HCT116 (cell line): ENCODE measurements at regions not wholly inside any gene's neighbourhood (a gene's known extent, or its start where the extent isn't known, plus 50 kb on each side); places are given as distances from the start of the nearest gene placed in this dataset.

Source experiments
- ATAC-seq: fragments of 200-7000 bp; cut with Tn5 transposase; 2 replicates; pipeline ENCODE4 v1.9.1; 2020; ENCODE audit warnings: mild to moderate bottlenecking, moderate library complexity
- BruUV-seq: library from RNA; stranded (reverse); fragments of 400-500 nt; replicated peaks from 2 replicates; lab custom pipeline; 2021; lab: Mats Ljungman, UMichigan
- CTCF ChIA-PET: fragments of 300-600 bp; sonication (Branson Sonifier 250); formaldehyde crosslinking; loops from one replicate; lab custom pipeline; 2021; ENCODE audit warnings: antibody characterized with exemption; lab: Charles Lee
- POLR2A ChIA-PET: fragments of 300-600, 350-600 bp; sonication (Branson Sonifier 250); formaldehyde crosslinking; loops from one replicate; lab custom pipeline; 2021; ENCODE audit warnings: antibody characterized with exemption; lab: Charles Lee
- RAD21 ChIA-PET, 2 experiments: fragments of 300-600 bp; sonication (Branson Sonifier 250); formaldehyde crosslinking; loops; one replicate each; lab custom pipeline; 2023; ENCODE audit warnings: low total read pairs in 2 of 2; ENCODE audit not compliant: uncharacterized antibody in 2 of 2, unreplicated experiment in 2 of 2, low non-redundant PET in 1 of 2; lab: Charles Lee
- DNase-seq: peaks from one replicate; pipeline ENCODE4 v3.0.0-alpha.2; 2010; ENCODE audit warnings: low read depth, low spot score
- H2AFZ ChIP-seq: fragments of 200-600 bp; shearing (Covaris generic), sonication (generic); 2 replicates; pipeline ENCODE4 v1.6.1; 2017; ENCODE audit warnings: low read depth, mixed run types, mixed read lengths, antibody characterized with exemption, low read length; ENCODE audit not compliant: poor library complexity, severe bottlenecking
- H3K27ac ChIP-seq: 2 replicates; pipeline ENCODE4 v1.5.1; 2012; ENCODE audit warnings: low read depth, low read length
- H3K27me3 ChIP-seq: fragments of 200-600 bp; sonication (generic); 2 replicates; pipeline ENCODE4 v1.6.1; 2016; ENCODE audit warnings: mixed run types, low read length, mixed read lengths; ENCODE audit not compliant: insufficient read depth
- H3K36me3 ChIP-seq, 2 experiments: fragments of 200-500 bp in 1 of 2; fragments of 200-600 bp in 1 of 2; sonication (Bioruptor generic) in 1 of 2; sonication (generic) in 1 of 2; 2 replicates each; pipeline versions ENCODE4 v1.5.1 to v1.6.1; 2014 to 2016; ENCODE audit warnings: low read length in 2 of 2, inconsistent platforms in 1 of 2, mixed read lengths in 1 of 2, mixed run types in 1 of 2; ENCODE audit not compliant: insufficient read depth in 2 of 2, control insufficient read depth in 1 of 2
- H3K4me1 ChIP-seq, 2 experiments: fragments of 200-600 bp in 1 of 2; sonication (generic) in 1 of 2; 2 replicates each; pipeline versions ENCODE4 v1.5.1 to v1.6.1; 2012 to 2017; ENCODE audit warnings: low read length in 2 of 2, inconsistent platforms in 1 of 2, mild to moderate bottlenecking in 1 of 2, mixed read lengths in 1 of 2, mixed run types in 1 of 2, moderate library complexity in 1 of 2; ENCODE audit not compliant: insufficient read depth in 2 of 2, control insufficient read depth in 1 of 2
- H3K4me2 ChIP-seq: fragments of 200-600 bp; sonication (generic); 2 replicates; pipeline ENCODE4 v1.6.1; 2017; ENCODE audit warnings: mixed run types, low read length, mixed read lengths
- H3K4me3 ChIP-seq, 2 experiments: fragments of 200-600 bp in 1 of 2; sonication (generic) in 1 of 2; replicated peaks in 1 of 2; 2 replicates each; pipeline ENCODE4 v1.5.1; 2011 to 2016; ENCODE audit warnings: low read length in 2 of 2, control low read depth in 1 of 2, low read depth in 1 of 2, mild to moderate bottlenecking in 1 of 2, mixed read lengths in 1 of 2, mixed run types in 1 of 2
- H3K79me2 ChIP-seq: fragments of 200-600 bp; sonication (generic); 2 replicates; pipeline ENCODE4 v1.6.1; 2017; ENCODE audit warnings: mild to moderate bottlenecking, mixed run types, low read length, moderate library complexity, mixed read lengths; ENCODE audit not compliant: insufficient read depth
- H3K9ac ChIP-seq: fragments of 200-600 bp; sonication (generic); 2 replicates; pipeline ENCODE4 v1.6.1; 2016; ENCODE audit warnings: low read length, mixed read lengths
- H3K9me2 ChIP-seq: fragments of 200-600 bp; sonication (generic), shearing (Covaris generic); 2 replicates; pipeline ENCODE4 v1.6.1; 2017; ENCODE audit warnings: mixed run types, mild to moderate bottlenecking, moderate library complexity; ENCODE audit not compliant: insufficient read depth
- H3K9me3 ChIP-seq, 2 experiments: fragments of 200-500 bp in 1 of 2; fragments of 200-600 bp in 1 of 2; sonication (Bioruptor generic) in 1 of 2; sonication (generic) in 1 of 2; 2 replicates each; pipeline ENCODE4 v1.6.1; 2014 to 2017; ENCODE audit warnings: low read length in 2 of 2, mixed read lengths in 2 of 2, inconsistent platforms in 1 of 2, low read depth in 1 of 2, mild to moderate bottlenecking in 1 of 2, mixed run types in 1 of 2, moderate library complexity in 1 of 2; ENCODE audit not compliant: control insufficient read depth in 1 of 2, insufficient read depth in 1 of 2
- H4K20me1 ChIP-seq: fragments of 200-600 bp; sonication (generic), shearing (Covaris generic); 2 replicates; pipeline ENCODE4 v1.6.1; 2017; ENCODE audit warnings: mixed run types, mild to moderate bottlenecking, moderate library complexity; ENCODE audit not compliant: insufficient read depth
- CBX3 ChIP-seq: IDR thresholded peaks from 2 replicates; pipeline ENCODE4 v1.6.1; 2012; ENCODE audit warnings: low read depth
- EGR1 ChIP-seq: IDR thresholded peaks from 2 replicates; pipeline ENCODE4 v1.6.1; 2012; ENCODE audit warnings: low read depth
- POLR2AphosphoS5 ChIP-seq: IDR thresholded peaks from 2 replicates; pipeline ENCODE4 v1.6.1; 2011; ENCODE audit warnings: mild to moderate bottlenecking, low read depth, low read length, moderate library complexity
- SRF ChIP-seq: IDR thresholded peaks from 2 replicates; pipeline ENCODE4 v1.6.1; 2012; ENCODE audit warnings: low read depth
- TCF7L2 ChIP-seq: IDR thresholded peaks from 2 replicates; pipeline ENCODE4 v1.7.0; 2011; ENCODE audit warnings: borderline replicate concordance, inconsistent platforms; ENCODE audit not compliant: insufficient read depth, insufficient read length; ENCODE audit errors: extremely low read depth
- intact Hi-C: fragments of 100-400 bp; cut with micrococcal nuclease; formaldehyde crosslinking; loops from 2 replicates; pipeline ENCODE4 v1.10.0; 2022

GRCh38 chr13:70905035-70905434 is 796.8 kb upstream of the KLHL1 start:
- H3K4me2 ChIP-seq = no peak overlapping the region
- H3K4me1 ChIP-seq = no peaks in the 10 kb centered on the region
- H3K79me2 ChIP-seq = no peaks in the 10 kb centered on the region
- ChIA-PET POLR2A (no interaction called here), RAD21 (no interaction called here), CTCF (no interaction called here)
- TF ChIP-seq SRF (no peak), POLR2AphosphoS5 (no peak), TCF7L2 (no peak)
- no peak overlapping the region for H2AFZ ChIP-seq
- H3K27me3 ChIP-seq = no peaks in the 10 kb centered on the region
- BruUV-seq = no TSS peak
- H3K9me2 ChIP-seq = no peaks in the 10 kb centered on the region
- H3K4me3 ChIP-seq = no peak overlapping the region
- DNase-seq = no peak
- H3K9ac ChIP-seq = no peak overlapping the region
- no peak overlapping the region for H3K27ac ChIP-seq
- no peaks in the 10 kb centered on the region for H3K9me3 ChIP-seq
- H4K20me1 ChIP-seq = no peaks in the 10 kb centered on the region
- intact Hi-C loops = no loop called here
- no peaks in the 10 kb centered on the region for H3K36me3 ChIP-seq
- no peak for ATAC-seq

DNA sequence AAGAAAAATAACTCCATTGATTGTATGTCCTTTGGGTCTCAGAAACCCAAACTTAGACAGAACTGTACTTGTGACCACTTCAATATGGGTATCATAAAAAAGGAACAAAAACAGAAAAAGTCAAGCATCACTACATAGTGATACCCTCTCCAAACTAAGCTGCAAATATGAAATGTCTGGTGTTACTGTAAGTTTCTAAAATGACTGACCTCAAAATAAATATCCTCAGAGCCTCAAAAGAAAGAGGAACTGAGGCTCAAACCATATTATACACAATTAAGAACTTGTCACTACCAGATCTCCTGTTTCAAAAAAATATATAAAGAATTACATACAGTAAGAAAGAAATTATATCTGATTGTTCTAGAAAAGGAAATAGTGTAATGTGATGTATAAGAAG is 787.9 kb upstream of the KLHL1 start:
- no peaks in the 10 kb centered on the region for H3K36me3 ChIP-seq
- POLR2A ChIA-PET = no interaction called here
- no peaks in the 10 kb centered on the region for H3K27me3 ChIP-seq
- no peaks in the 10 kb centered on the region for H4K20me1 ChIP-seq
- H3K4me3 ChIP-seq = no peak overlapping the region
- DNase-seq = no peak
- TF ChIP-seq CBX3 (no peak), EGR1 (no peak)
- RAD21 ChIA-PET = no interaction called here
- CTCF ChIA-PET = no interaction called here
- H3K9me2 ChIP-seq = no peaks in the 10 kb centered on the region
- intact Hi-C loops = no loop called here
- no peaks in the 10 kb centered on the region for H3K4me1 ChIP-seq
- H3K9me3 ChIP-seq = no peaks in the 10 kb centered on the region
- ATAC-seq = no peak
- no peak overlapping the region for H3K27ac ChIP-seq
- no peak overlapping the region for H2AFZ ChIP-seq
- no peak overlapping the region for H3K9ac ChIP-seq
- no TSS peak for BruUV-seq
- H3K79me2 ChIP-seq = no peaks in the 10 kb centered on the region
- H3K4me2 ChIP-seq = no peak overlapping the region
